Midbrain (tissue), 1 donor: ENCODE measurements at regions not wholly inside any gene's neighbourhood (a gene's known extent, or its start where the extent isn't known, plus 50 kb on each side); places are given as distances from the start of the nearest gene placed in this dataset.
A peak's percentile ranks its signal among the peaks of the same experiment; 100 is the strongest.

Experiments used
- DNase-seq: peaks from one replicate; lab custom pipeline; 2025; lab: John Stamatoyannopoulos, UW

- no peak for DNase-seq
Measured at GRCh38 chr1:36721261-36721660, 238.5 kb upstream of the CSF3R start.

GRCh38 chr1:36717431-36717830, 234.7 kb upstream of the CSF3R start:
- no peak for DNase-seq

- no peak for DNase-seq
Measured at GRCh38 chr1:36715797-36716196, 233.1 kb upstream of the CSF3R start.

- no peak for DNase-seq
Measured at GRCh38 chr1:36714301-36714700, 231.6 kb upstream of the CSF3R start.

- no peak for DNase-seq
Measured at GRCh38 chr1:36711480-36711879, 228.8 kb upstream of the CSF3R start.

GRCh38 chr1:36710951-36711350, 228.2 kb upstream of the CSF3R start:
- DNase-seq, result no peak

GRCh38 chr1:36709869-36710481, 227.3 kb upstream of the CSF3R start:
- DNase-seq, result no peak

GRCh38 chr1:36708587-36708986, 225.9 kb upstream of the CSF3R start:
- DNase-seq, result no peak

GRCh38 chr1:36707221-36707620, 224.5 kb upstream of the CSF3R start:
- no peak for DNase-seq

GRCh38 chr1:36706416-36706815, 223.7 kb upstream of the CSF3R start:
- DNase-seq, result no peak

GRCh38 chr1:36705629-36706028, 222.9 kb upstream of the CSF3R start:
- DNase-seq, result no peak

- DNase-seq, result peak; percentile 88
Measured at GRCh38 chr1:36703526-36704208, 221.0 kb upstream of the CSF3R start.

- DNase-seq, result no peak
Measured at GRCh38 chr1:36702963-36703362, 220.2 kb upstream of the CSF3R start.

- no peak for DNase-seq
Measured at GRCh38 chr1:36699113-36699911, 216.6 kb upstream of the CSF3R start.

GRCh38 chr1:36697836-36698605, 215.3 kb upstream of the CSF3R start:
- DNase-seq, result no peak

- no peak for DNase-seq
Measured at GRCh38 chr1:36696261-36696940, 213.7 kb upstream of the CSF3R start.

- no peak for DNase-seq
Measured at GRCh38 chr1:36693603-36694002, 210.9 kb upstream of the CSF3R start.

GRCh38 chr1:36693161-36693525, 210.4 kb upstream of the CSF3R start:
- no peak for DNase-seq

- DNase-seq, result no peak
Measured at GRCh38 chr1:36692465-36693160, 209.9 kb upstream of the CSF3R start.

- DNase-seq, result no peak
Measured at GRCh38 chr1:36691374-36691773, 208.7 kb upstream of the CSF3R start.

GRCh38 chr1:36689992-36690391, 207.3 kb upstream of the CSF3R start:
- DNase-seq, result no peak
